ENCODE measurements at regions not wholly inside any gene's neighbourhood (a gene's known extent, or its start where the extent isn't known, plus 50 kb on each side); places are given as distances from the start of the nearest gene placed in this dataset.

DNA sequence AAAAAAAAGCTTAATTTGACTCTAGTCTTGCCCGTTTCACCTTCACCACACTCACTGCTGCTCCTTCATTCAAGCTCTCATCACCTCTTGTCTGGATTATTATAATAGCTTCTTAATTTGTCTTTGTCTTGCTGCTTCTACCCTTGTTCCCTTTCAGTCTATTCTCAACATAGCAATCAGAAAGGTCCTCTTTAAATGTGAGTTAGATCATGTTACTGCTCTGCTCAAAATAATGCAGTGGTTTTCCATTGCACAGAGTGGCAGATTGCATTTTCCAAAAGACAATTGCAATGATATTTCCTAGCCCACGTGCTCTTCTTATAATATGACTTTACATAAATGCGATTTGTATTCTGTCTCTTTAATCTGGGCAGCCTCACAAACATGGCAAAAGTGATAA lies 174.6 kb downstream of the ALDH1A2 start:
- ATAC-seq (ENCODE audit: insufficient read depth, low read depth) (no peak), DNase-seq (no peak)
- Histone ChIP-seq H3K27me3 (ENCODE audit: insufficient read depth, low read length, poor library complexity) (peaks cover 3% of the 10 kb centered on the region), H3K4me3 (ENCODE audit: low read depth in 1 of 2, low read length in 2 of 2) (no peak overlapping the region), H3K36me3 (ENCODE audit: insufficient read depth, low read length) (no peaks in the 10 kb centered on the region), H3K79me2 (ENCODE audit: insufficient read depth, low read length) (no peaks in the 10 kb centered on the region), H3K4me2 (ENCODE audit: insufficient read depth, low read length) (no peak overlapping the region), H2AFZ (ENCODE audit: low read depth, low read length) (no peak overlapping the region), H4K20me1 (ENCODE audit: insufficient read depth, low read length) (no peaks in the 10 kb centered on the region), H3K9ac (ENCODE audit: low read depth, low read length) (no peak overlapping the region), H3K27ac (ENCODE audit: low read length) (no peak overlapping the region), H3K4me1 (ENCODE audit: insufficient read depth, low read length) (no peaks in the 10 kb centered on the region), H3K9me3 (ENCODE audit: insufficient read depth, low read length, severe bottlenecking) (no peaks in the 10 kb centered on the region)
- TF ChIP-seq, protein P1, sequence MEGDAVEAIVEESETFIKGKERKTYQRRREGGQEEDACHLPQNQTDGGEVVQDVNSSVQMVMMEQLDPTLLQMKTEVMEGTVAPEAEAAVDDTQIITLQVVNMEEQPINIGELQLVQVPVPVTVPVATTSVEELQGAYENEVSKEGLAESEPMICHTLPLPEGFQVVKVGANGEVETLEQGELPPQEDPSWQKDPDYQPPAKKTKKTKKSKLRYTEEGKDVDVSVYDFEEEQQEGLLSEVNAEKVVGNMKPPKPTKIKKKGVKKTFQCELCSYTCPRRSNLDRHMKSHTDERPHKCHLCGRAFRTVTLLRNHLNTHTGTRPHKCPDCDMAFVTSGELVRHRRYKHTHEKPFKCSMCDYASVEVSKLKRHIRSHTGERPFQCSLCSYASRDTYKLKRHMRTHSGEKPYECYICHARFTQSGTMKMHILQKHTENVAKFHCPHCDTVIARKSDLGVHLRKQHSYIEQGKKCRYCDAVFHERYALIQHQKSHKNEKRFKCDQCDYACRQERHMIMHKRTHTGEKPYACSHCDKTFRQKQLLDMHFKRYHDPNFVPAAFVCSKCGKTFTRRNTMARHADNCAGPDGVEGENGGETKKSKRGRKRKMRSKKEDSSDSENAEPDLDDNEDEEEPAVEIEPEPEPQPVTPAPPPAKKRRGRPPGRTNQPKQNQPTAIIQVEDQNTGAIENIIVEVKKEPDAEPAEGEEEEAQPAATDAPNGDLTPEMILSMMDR (IDR thresholded peaks at IDR 0.05; ENCODE audit: borderline replicate concordance, extremely low read depth, low read length, poor library complexity, severe bottlenecking), result no peak
- TF ChIP-seq EZH2 (IDR thresholded peaks at IDR 0.05; ENCODE audit: borderline replicate concordance, low read depth, low read length, severe bottlenecking), result no peak

DNA sequence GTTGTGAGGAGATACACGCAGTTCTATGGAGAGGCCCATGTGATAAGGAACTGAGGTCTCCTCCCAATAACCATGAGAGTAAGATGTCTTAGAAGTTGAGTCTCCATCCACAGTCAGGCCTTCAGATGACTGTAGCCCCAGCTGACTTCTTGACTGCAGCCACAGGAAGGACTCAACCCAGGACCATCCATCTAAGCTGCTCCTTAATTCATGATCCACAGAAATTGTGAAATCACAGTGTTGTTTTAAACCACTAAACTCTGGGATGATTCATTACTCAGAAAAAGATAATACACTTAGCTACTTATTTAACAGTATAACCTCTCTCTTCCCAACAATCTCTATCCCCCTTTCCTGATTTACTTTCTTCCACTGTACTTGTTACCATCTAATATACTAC lies 173.3 kb downstream of the ALDH1A2 start:
- Histone ChIP-seq H3K27me3 (ENCODE audit: insufficient read depth, low read length, poor library complexity) (peaks cover 3% of the 10 kb centered on the region), H3K4me2 (ENCODE audit: insufficient read depth, low read length) (no peak overlapping the region), H3K36me3 (ENCODE audit: insufficient read depth, low read length) (no peaks in the 10 kb centered on the region), H3K27ac (ENCODE audit: low read length) (no peak overlapping the region), H3K9ac (ENCODE audit: low read depth, low read length) (no peak overlapping the region), H4K20me1 (ENCODE audit: insufficient read depth, low read length) (no peaks in the 10 kb centered on the region), H3K9me3 (ENCODE audit: insufficient read depth, low read length, severe bottlenecking) (no peaks in the 10 kb centered on the region), H2AFZ (ENCODE audit: low read depth, low read length) (no peak overlapping the region), H3K4me3 (ENCODE audit: low read depth in 1 of 2, low read length in 2 of 2) (no peak overlapping the region), H3K79me2 (ENCODE audit: insufficient read depth, low read length) (no peaks in the 10 kb centered on the region), H3K4me1 (ENCODE audit: insufficient read depth, low read length) (no peaks in the 10 kb centered on the region)
- ATAC-seq (ENCODE audit: insufficient read depth, low read depth), result no peak
- no peak for TF ChIP-seq EZH2 (IDR thresholded peaks at IDR 0.05; ENCODE audit: borderline replicate concordance, low read depth, low read length, severe bottlenecking)
- TF ChIP-seq, protein P1 (IDR thresholded peaks at IDR 0.05; ENCODE audit: borderline replicate concordance, extremely low read depth, low read length, poor library complexity, severe bottlenecking), result no peak
- no peak for DNase-seq

DNA sequence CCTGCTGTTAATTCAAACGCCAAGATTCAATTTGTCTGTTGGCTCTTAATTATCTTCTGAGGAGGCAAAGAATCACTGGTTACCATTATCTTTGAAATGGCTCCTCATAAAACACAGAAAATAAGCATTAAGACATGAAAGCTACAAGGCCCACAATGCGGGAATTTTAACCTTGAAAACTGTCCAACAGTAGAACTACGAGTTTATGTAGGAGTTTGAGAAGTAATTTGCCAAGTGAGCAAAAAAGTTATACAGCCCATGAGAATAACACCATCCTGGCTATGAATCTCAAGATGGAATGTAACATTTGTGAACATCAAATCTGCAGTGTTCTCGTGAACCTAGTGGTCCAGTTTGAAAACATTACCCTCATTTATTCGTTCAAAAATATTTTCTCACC lies 172.5 kb downstream of the ALDH1A2 start:
- H3K4me1 ChIP-seq (ENCODE audit: insufficient read depth, low read length), result no peaks in the 10 kb centered on the region
- H3K27me3 ChIP-seq (ENCODE audit: insufficient read depth, low read length, poor library complexity), result peaks cover 3% of the 10 kb centered on the region
- no peak overlapping the region for H3K27ac ChIP-seq (ENCODE audit: low read length)
- no peaks in the 10 kb centered on the region for H4K20me1 ChIP-seq (ENCODE audit: insufficient read depth, low read length)
- no peak overlapping the region for H2AFZ ChIP-seq (ENCODE audit: low read depth, low read length)
- no peaks in the 10 kb centered on the region for H3K9me3 ChIP-seq (ENCODE audit: insufficient read depth, low read length, severe bottlenecking)
- H3K9ac ChIP-seq (ENCODE audit: low read depth, low read length), result no peak overlapping the region
- no peaks in the 10 kb centered on the region for H3K79me2 ChIP-seq (ENCODE audit: insufficient read depth, low read length)
- no peaks in the 10 kb centered on the region for H3K36me3 ChIP-seq (ENCODE audit: insufficient read depth, low read length)
- no peak for DNase-seq
- no peak for ATAC-seq (ENCODE audit: insufficient read depth, low read depth)
- no peak overlapping the region for H3K4me2 ChIP-seq (ENCODE audit: insufficient read depth, low read length)
- TF ChIP-seq, protein P1 (IDR thresholded peaks at IDR 0.05; ENCODE audit: borderline replicate concordance, extremely low read depth, low read length, poor library complexity, severe bottlenecking), result no peak
- no peak for TF ChIP-seq EZH2 (IDR thresholded peaks at IDR 0.05; ENCODE audit: borderline replicate concordance, low read depth, low read length, severe bottlenecking)
- no peak overlapping the region for H3K4me3 ChIP-seq (ENCODE audit: low read depth in 1 of 2, low read length in 2 of 2)

DNA sequence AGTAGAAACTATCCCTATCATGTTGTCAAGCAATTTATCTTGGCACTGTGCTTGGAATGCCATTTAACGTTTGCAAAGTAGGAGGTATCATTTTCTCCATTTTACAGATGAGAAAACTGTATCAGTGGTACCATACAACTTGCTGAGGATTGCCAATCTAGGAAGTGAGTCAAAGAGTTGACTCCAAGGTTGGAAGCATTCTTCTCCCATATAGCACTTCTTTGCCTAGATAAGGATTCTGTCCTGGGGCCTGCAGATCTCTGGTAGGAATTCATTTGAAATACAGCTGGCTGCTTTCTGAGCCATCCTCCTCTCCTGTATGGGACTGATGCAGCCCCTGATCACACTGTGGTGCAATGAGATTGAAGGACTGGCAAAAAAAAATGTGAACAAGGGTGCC lies 170.2 kb downstream of the ALDH1A2 start:
- Histone ChIP-seq H3K27ac (ENCODE audit: low read length) (no peak overlapping the region), H2AFZ (ENCODE audit: low read depth, low read length) (no peak overlapping the region), H3K27me3 (ENCODE audit: insufficient read depth, low read length, poor library complexity) (peaks cover 3% of the 10 kb centered on the region), H3K9ac (ENCODE audit: low read depth, low read length) (no peak overlapping the region), H3K4me2 (ENCODE audit: insufficient read depth, low read length) (no peak overlapping the region), H3K36me3 (ENCODE audit: insufficient read depth, low read length) (no peaks in the 10 kb centered on the region), H3K9me3 (ENCODE audit: insufficient read depth, low read length, severe bottlenecking) (no peaks in the 10 kb centered on the region), H3K79me2 (ENCODE audit: insufficient read depth, low read length) (no peaks in the 10 kb centered on the region), H4K20me1 (ENCODE audit: insufficient read depth, low read length) (no peaks in the 10 kb centered on the region), H3K4me1 (ENCODE audit: insufficient read depth, low read length) (no peaks in the 10 kb centered on the region), H3K4me3 (ENCODE audit: low read depth in 1 of 2, low read length in 2 of 2) (no peak overlapping the region)
- DNase-seq (no peak), ATAC-seq (ENCODE audit: insufficient read depth, low read depth) (no peak)
- TF ChIP-seq, protein P1 (IDR thresholded peaks at IDR 0.05; ENCODE audit: borderline replicate concordance, extremely low read depth, low read length, poor library complexity, severe bottlenecking), result no peak
- no peak for TF ChIP-seq EZH2 (IDR thresholded peaks at IDR 0.05; ENCODE audit: borderline replicate concordance, low read depth, low read length, severe bottlenecking)
